ENCODE measurements at regions not wholly inside any gene's neighbourhood (a gene's known extent, or its start where the extent isn't known, plus 50 kb on each side); places are given as distances from the start of the nearest gene placed in this dataset.

DNA sequence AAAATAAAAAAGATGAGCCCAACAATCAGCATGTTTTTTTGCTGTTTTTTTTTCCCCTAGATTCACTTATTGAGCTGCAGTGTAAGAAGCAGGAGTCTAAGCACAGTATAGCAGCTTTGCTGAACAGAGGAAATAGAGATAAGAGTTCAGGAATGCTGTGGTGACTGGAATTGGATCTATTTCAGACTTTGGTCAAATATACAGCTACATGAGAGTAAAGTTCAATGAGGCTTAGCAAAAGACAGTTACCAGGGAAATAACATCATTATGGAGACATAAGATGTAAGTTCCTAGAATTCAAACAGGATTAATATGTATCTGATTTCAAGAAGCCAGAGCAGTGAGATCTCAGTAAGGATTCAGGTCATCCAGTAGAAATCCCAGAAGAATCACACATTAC, 613.0 kb downstream of the RPS29 start:
- DNase-seq, result no peak

- no peak for DNase-seq
These were observed 615.2 kb downstream of the RPS29 start for GRCh38 chr14:48970943-48971342.

DNA sequence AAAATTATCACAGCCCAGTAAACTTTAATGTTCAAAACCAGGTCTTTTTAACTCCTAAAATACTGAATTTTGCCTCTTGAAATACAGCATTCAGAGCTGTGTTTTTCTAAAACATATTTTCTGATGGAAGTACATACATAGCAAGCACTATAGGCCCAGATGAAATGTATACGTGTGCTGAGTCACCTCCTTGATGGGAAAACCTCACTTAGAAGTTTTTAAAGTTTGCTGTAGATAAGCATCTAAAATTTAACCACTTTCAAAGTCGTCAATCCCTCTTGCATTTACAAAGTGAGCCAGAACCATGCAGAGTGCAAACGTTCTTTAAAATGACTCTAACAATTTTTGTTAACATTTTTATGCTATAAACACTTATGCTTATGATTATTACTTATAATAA, 618.8 kb downstream of the RPS29 start:
- DNase-seq, result no peak

DNA sequence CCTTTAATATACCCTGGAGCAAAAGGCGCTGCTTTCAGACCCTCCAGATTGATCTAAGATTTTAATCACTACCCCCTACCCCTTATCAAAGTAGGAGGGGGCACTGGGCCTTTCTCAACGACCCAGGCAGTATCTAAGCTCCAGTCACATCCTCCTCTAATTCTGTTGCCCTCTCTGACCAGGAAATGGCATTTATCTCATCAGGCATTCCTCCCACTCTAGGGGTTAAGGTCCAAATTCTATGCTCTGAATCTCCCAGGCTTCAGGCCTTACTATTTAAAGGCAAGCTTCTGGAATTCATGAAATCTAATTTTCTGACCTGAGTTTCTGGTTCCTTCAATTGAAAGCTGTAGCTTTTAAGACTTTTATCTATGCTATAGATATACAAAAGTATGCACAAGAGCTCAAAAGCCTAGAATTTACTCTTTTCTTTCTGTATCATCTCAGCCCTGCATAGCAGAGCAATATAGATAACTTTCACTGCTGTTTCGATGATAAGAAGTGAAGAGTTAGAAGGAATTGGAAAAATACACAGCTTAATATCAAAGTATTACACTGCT, 622.9 kb downstream of the RPS29 start:
- DNase-seq, result no peak

DNA sequence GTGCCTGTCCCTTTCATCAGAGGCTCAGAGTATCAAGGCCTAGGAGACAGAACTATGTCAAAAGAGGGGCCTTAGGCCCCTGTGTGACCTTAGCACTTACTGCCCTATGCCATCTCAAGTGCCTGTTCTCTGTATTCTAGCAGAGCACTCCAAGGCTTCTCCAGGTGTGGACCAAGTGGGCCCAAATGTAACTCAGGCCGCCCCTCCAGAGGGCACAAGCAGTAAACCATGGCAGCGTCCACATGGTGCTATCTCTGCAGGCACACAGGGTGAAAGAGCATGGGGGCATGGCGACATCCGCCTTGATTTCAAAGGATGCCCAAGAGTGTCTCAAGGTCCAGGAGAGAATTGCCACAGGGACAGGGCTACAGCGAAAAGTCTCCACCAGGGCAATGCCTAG, 628.7 kb downstream of the RPS29 start:
- DNase-seq, result no peak

- no peak for DNase-seq
These were observed 630.3 kb downstream of the RPS29 start for GRCh38 chr14:48955857-48956256.

DNA sequence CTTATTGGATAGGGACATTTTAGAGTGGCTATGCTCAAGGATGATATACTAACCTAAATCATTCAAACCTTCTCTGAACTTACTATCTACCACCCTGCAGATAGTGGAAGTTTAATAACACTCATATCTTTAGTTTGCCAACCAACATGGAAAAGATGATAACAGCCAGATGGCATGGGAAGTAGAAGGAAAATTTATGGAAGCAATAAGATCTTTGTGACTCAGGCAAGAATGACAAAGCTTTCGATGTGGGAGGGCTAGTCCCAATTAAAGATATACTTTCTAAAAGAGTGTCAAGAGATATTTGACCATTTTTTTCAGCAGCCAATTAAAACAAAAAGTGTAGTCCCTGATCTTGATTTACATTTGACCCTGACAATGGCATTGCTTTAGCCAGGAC, 631.7 kb downstream of the RPS29 start:
- DNase-seq, result no peak

DNA sequence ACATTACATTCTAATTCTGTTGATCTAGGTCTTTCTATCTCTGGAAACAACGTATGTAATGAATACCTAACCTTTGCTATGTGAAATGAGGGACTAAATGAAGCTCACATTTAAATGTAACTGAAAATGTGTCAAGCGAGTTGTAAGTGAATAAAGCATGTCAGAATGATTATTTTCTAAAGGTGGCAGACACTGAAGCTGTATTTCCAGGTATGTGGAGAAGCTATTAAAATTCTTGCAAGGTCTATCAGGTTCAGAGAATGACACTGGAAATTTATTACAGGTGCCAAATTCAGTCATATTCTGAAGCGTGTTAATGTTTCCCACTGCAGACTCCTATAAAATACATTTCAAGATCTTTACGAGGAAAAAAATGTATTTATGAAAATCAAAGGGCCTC, 641.4 kb downstream of the RPS29 start:
- no peak for DNase-seq

DNA sequence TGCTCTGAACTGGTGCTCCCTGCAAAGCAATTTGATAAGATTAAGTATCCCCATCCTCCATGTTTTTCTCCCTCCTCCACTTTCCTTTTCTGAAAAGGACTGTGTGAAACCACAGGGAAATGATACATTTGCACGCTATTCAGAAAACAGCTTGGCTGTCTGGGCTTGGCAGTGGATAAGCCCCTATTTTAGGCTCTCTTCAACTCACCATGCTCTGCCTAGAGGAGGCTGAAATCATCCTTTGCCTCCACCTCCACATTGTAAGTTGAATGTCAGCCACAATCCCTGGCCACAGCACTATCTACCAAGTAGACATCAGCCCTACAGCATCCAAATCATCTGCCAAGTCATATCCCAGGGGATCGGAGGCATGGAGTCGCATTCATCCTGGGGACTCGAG, 642.3 kb downstream of the RPS29 start:
- no peak for DNase-seq

GRCh38 chr14:48937541-48938195, 648.5 kb downstream of the RPS29 start:
- no peak for DNase-seq

DNA sequence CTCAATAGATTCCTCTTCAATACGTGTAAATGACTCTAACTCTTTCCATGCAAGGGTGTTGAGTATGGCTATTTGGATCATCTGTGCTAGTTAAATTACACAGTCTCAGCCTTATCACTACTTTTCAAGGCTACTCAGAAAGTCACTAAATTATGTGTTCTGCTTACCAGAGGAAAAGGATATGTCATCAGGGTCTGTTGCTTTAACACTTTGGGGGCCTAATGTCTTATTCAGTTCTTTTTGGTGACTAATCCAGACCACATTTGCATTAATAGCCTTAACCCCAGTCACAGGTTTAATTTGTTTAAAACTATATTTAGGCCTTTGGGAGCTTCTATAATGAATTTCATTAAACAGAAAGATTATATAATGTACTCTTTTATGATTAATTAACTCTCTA, 649.3 kb downstream of the RPS29 start:
- DNase-seq, result no peak

DNA sequence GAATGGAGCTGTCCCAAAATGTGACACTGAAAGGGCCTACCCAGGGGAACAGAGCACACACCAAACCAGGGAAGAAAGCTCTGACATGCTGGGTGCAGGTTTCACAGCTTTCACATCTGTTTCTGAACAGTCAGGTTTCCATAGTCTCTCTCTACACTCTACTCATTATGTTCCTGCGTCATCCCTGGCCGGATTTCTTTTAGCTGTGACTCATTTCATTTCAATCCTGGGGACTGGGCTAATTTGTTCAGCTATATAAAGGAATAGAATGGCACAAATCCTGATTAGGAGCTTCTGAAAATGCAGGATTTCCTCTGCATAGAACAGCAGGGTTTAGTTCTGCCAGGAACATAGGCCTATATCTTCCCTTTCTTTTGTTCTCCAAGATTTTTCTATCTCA, 649.8 kb downstream of the RPS29 start:
- DNase-seq, result no peak

DNA sequence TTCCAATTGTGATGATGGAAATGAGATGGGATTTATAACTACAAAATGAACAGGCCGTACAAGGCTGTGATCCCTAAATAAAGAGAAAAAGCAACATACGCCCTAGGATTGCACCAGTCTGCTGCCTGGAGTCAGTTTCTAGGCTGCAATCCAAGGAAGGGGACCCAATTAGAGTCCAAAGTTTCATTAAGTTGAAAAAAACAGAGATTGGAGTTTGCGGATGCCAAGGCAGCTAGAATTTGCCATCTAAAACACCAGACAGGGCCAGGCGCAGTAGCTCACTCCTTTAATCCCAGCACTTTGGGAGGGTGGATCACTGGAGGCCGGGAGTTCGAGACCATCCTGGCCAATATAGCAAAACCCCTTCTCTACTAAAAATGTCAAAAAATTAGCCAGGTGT, 661.0 kb downstream of the RPS29 start:
- no peak for DNase-seq

DNA sequence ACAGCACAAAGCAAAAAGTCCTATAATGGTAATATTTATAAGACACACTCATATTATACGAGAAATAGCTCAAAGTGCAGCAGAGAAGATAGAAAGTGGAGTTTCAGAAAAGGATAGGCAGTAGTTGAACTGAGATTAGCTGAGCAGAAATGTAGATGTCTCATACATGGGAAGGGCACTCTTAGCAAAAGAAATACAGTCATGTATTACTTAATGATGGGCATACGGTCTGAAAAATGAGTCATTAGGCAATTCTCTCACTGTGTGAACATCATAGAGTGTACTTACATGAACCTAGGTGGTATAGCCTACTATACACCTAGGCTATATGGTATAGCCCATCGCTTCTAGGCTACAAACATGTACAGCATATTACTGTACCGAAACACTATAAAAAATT, 671.3 kb downstream of the RPS29 start:
- DNase-seq, result no peak

DNA sequence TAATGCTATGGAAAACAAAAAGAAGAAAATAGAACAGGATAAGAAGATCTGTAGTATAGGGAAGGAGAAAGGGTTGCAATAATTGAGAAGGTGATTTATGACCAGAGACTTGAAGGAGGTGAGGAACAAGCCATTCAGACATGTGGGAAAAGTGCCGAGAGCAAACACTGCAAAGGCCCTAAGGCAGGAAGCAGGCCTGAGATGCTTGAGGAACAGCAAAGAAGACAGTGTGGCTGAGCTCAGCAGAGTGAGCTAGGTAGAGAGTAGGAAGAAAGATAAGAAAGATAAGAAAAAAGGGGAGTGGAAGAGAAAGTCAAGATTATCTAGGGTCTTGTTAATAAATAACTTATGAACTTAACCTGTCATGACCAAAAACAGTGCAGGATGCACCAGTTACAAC, 671.8 kb downstream of the RPS29 start:
- no peak for DNase-seq

DNA sequence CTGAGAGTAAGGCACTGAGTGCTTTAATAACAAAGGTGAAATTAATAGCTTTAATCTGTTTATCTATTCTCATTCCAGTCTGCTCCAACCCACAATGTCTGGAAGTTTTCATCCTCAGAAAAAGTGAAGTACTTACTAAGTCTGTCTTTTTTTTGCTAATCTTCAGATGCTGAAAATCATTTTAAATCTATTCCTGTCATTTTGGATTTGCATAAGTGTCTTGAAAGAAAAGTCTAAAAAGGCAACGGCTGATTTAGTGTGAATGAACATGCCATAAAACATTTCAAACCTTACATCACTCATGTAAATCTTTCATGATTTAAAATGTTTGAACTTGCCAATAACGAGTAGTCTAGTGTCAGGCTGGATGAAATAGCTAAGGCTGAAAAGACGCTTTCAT, 685.6 kb downstream of the RPS29 start:
- no peak for DNase-seq

DNA sequence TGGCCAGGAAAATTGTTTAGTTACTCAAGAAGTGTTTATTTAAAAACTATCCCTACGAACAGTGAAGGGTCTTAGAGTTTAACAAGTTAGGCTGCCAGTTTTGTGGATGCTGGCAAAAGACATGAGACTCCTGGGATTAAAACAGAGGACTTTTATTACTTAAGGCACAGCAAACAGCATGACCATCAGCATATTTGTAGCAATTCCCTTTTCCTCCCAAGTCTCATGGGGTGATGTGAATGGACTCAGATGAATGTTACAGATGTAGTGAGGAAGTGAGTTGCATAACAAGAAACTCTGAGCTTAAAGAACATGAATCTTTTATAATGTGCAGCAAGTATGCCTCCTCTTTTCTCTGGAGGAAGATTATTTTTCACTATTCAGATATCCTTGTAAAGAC, 695.8 kb downstream of the RPS29 start:
- DNase-seq, result no peak

DNA sequence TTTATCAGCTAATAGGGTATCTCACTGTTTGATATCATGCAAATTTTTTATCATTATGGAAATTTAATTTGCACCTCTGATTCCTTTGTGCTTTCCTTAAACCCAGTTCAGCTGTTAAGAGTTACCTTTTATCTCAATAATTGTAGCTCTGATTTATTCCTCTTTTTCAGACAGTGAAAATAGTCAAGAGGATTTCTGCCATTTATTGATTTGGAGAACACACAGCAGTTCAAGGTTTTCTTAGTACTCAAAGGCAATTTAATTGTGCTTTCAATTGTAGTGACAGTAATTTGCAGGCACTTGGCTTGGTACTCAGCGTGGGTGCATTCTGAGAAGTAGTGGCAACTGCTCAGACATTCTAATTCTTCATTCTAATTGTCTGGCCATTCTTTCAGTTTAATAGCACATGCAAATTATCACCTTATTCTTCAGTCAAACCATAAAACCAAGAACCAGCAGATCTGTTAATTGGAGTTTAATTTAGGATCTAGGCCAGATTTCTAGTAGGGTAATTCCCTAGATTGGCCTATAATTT, 709.3 kb downstream of the RPS29 start:
- DNase-seq, result no peak

GRCh38 chr14:48874711-48875110, 711.5 kb downstream of the RPS29 start:
- DNase-seq, result no peak

DNA sequence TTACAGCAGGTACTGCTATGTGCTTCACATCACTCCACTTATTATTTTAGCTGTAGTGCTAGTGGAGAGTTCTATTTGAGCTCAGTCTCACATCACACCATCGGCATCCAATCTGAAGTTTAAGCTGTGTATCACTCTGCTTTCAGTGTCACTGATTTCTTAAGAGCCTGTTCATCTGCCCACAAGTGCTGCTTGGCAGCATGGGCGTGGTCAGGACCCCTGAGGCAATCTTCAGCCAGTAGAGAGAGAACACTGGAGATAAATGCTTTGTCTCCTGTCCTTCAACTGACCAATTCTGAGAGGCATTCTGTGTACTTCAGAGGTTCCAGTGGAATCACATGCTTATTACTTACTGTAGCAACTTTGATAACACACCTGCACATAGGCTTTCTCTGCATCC, 728.8 kb downstream of the RPS29 start:
- DNase-seq, result no peak

DNA sequence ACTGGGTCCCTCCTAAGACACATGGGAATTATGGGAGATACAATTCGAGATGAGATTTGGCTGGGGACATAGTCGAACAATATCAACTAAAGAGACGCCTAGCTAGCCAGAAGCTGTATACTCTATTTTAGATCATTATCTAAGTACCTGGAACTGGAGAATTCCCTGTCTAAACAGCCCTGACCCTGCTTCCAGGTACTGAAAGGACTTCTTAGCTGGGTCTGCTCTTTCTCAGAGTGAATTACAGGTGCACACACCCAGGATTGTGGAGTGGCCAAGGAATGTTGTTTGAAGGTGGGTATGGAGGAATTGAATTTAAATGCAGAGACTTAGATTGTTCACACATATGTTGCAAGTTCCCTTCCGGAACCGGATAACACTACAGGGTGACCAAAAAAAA, 733.0 kb downstream of the RPS29 start:
- DNase-seq, result no peak

GRCh38 chr14:48849741-48850322, 736.3 kb downstream of the RPS29 start:
- DNase-seq, result no peak

DNA sequence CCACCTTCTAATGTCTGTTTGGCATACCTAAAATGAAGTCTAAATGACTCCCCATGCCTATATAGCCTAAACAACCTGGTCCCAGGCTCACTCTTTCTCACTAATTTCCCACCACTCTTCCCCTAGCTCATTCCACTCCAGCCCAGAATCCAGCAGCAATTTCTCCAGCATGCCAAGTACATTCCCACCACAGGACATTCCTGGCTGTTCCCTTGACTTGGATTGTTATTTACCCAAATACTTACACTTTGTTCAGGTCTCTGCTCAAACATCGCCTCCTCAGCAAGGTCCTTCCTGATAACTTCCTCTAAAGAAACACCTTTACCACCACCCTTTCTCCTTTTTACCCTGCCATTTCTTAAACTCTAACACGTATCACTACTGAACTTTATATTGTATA, 743.4 kb downstream of the RPS29 start:
- DNase-seq, result no peak

DNA sequence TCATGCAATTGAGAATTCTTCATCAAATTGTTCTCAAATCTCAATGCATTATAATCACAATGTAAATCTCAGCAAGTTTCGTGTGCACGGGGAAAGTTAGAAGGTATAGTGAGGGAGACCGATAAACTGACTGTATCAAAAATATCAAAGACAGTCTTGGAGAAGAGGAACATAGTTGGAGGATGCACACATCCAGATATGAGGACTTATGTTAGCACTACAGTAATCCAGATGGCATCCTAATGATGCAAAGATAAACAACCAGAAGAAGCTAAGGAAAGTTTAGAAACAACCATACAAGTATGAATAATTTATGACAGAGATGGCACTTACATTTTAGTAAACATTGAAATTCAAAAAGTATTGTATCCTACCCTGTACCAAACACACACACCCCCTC, 760.1 kb downstream of the RPS29 start:
- DNase-seq, result no peak

DNA sequence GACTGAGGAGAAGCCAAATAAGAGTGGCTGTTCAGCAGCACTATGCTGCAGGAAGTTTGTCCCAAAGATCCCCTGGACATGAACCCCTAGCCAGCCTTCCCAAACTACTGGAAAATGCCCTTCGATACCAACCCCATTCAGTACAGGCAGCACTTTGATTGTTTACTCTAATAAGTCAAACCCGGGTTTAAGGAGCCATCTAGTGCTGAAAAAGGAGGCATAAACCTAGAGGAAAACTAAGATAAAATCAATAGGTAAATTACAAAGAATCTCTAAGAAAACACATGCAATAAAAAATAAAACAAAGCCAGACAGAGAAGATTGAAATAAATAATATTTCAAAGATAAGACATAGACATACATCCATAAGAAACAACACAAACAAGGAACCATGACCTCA, 771.6 kb downstream of the RPS29 start:
- no peak for DNase-seq

Measured in stimulated activated CD4-positive, alpha-beta T cell treated with anti-CD3 and anti-CD28 coated beads, Interleukin-1b, Interleukin-23, amount 100 ng/mL, for 48 hours (primary cell).